B cell (primary cell): ENCODE measurements at regions not wholly inside any gene's neighbourhood (a gene's known extent, or its start where the extent isn't known, plus 50 kb on each side); places are given as distances from the start of the nearest gene placed in this dataset.

Experiments
- ATAC-seq: fragments of 200-7000 bp; cut with Tn5 transposase; one replicate; pipeline ENCODE4 v1.10.0; 2021; ENCODE audit warnings: low read depth, mild to moderate bottlenecking, moderate number of reproducible peaks, moderate library complexity
- CTCF ChIA-PET: fragments of 350-600 bp; sonication (Branson Sonifier 250); formaldehyde crosslinking; loops from one replicate; lab custom pipeline; 2021; ENCODE audit warnings: antibody characterized with exemption, inconsistent platforms; lab: Charles Lee
- POLR2A ChIA-PET: fragments of 350-600 bp; sonication (Branson Sonifier 250); formaldehyde crosslinking; loops from one replicate; lab custom pipeline; 2021; ENCODE audit warnings: antibody characterized with exemption; lab: Charles Lee
- DNase-seq: peaks from one replicate; pipeline ENCODE4 v3.0.0; 2013
- H2AFZ ChIP-seq: 2 replicates; pipeline ENCODE4 v1.6.1; 2012; ENCODE audit warnings: mild to moderate bottlenecking, low read depth, low read length; ENCODE audit not compliant: insufficient read depth, poor library complexity, severe bottlenecking
- H3K27ac ChIP-seq, 2 donors: 1 replicate in 1 of 2; 2 replicates in 1 of 2; pipeline ENCODE4 v1.5.1; 2012 to 2013; ENCODE audit warnings: low read length in 2 of 2, mild to moderate bottlenecking in 2 of 2, moderate library complexity in 1 of 2
- H3K27me3 ChIP-seq, 4 experiments: fragments of 200-600 bp in 1 of 4; sonication (generic) in 1 of 4; replicated peaks in 1 of 4; 1 replicate in 2 of 4; 2 replicates in 2 of 4; pipeline versions ENCODE4 v1.6.1 to v1.7.0; 2013 to 2016; ENCODE audit warnings: low read length in 3 of 4, mild to moderate bottlenecking in 2 of 4, mixed read lengths in 1 of 4, moderate library complexity in 1 of 4; ENCODE audit not compliant: insufficient read depth in 4 of 4, control insufficient read depth in 3 of 4; ENCODE audit errors: control extremely low read depth in 1 of 4
- H3K36me3 ChIP-seq, 2 experiments: replicated peaks in 1 of 2; 1 replicate in 1 of 2; 2 replicates in 1 of 2; pipeline versions ENCODE4 v1.6.1 to v1.7.1; 2013; ENCODE audit warnings: low read length in 1 of 2; ENCODE audit not compliant: insufficient read depth in 2 of 2, control insufficient read depth in 1 of 2; ENCODE audit errors: control extremely low read depth in 1 of 2, extremely low read depth in 1 of 2
- H3K4me1 ChIP-seq, 2 donors: fragments of 200-600 bp in 1 of 2; sonication (generic) in 1 of 2; 1 replicate in 1 of 2; 2 replicates in 1 of 2; pipeline versions ENCODE4 v1.5.1 to v1.6.1; 2013 to 2017; ENCODE audit warnings: low read length in 2 of 2; ENCODE audit not compliant: control insufficient read depth in 2 of 2, insufficient read depth in 2 of 2
- H3K4me2 ChIP-seq: replicated peaks from 2 replicates; pipeline ENCODE3; 2012; ENCODE audit warnings: mild to moderate bottlenecking, low read depth, low read length; ENCODE audit not compliant: poor library complexity, severe bottlenecking
- H3K4me3 ChIP-seq, 5 experiments: fragments of 200-600 bp in 1 of 5; sonication (generic) in 1 of 5; 1 replicate in 3 of 5; 2 replicates in 2 of 5; pipeline versions ENCODE4 v1.5.1 to v1.7.0; 2011 to 2016; ENCODE audit warnings: low read length in 4 of 5, mild to moderate bottlenecking in 4 of 5, low read depth in 2 of 5, control low read depth in 1 of 5, moderate library complexity in 1 of 5; ENCODE audit not compliant: insufficient read depth in 1 of 5; ENCODE audit errors: control extremely low read depth in 1 of 5, extremely low read depth in 1 of 5
- H3K79me2 ChIP-seq: fragments of 200-600 bp; sonication (generic); one replicate; pipeline ENCODE4 v1.6.0; 2016; ENCODE audit warnings: low read length; ENCODE audit not compliant: control insufficient read depth, insufficient read depth
- H3K9ac ChIP-seq: fragments of 200-600 bp; sonication (generic); 2 replicates; pipeline ENCODE4 v1.6.1; 2017; ENCODE audit warnings: mild to moderate bottlenecking, low read length, moderate library complexity
- H3K9me3 ChIP-seq, 3 donors: one replicate each; pipeline versions ENCODE4 v1.6.1 to v1.7.1; 2013; ENCODE audit warnings: low read length in 2 of 3; ENCODE audit not compliant: control insufficient read depth in 2 of 3, insufficient read depth in 1 of 3; ENCODE audit errors: control extremely low read depth in 1 of 3
- H4K20me1 ChIP-seq: 2 replicates; pipeline ENCODE4 v1.6.0; 2012; ENCODE audit warnings: mild to moderate bottlenecking, low read length; ENCODE audit not compliant: insufficient read depth, control insufficient read depth, poor library complexity, severe bottlenecking
- H3K27ac Mint-ChIP-seq: one replicate; pipeline ENCODE4 v1.8.0; 2021; ENCODE audit warnings: mixed read lengths
- H3K27me3 Mint-ChIP-seq: one replicate; pipeline ENCODE4 v1.8.0; 2021; ENCODE audit warnings: mixed read lengths
- H3K4me1 Mint-ChIP-seq: one replicate; pipeline ENCODE4 v1.8.0; 2021; ENCODE audit warnings: mixed read lengths
- H3K4me3 Mint-ChIP-seq: one replicate; pipeline ENCODE4 v1.8.0; 2021; ENCODE audit warnings: mixed read lengths
- H3K9me3 Mint-ChIP-seq: one replicate; pipeline ENCODE4 v1.8.0; 2022; ENCODE audit warnings: mixed read lengths; ENCODE audit not compliant: insufficient read depth
- EZH2 ChIP-seq: IDR thresholded peaks from 2 replicates; pipeline ENCODE4 v1.6.1; 2012; ENCODE audit warnings: borderline replicate concordance, low read depth, mild to moderate bottlenecking, moderate library complexity, low read length; ENCODE audit not compliant: insufficient read depth, poor library complexity, severe bottlenecking
- WGBS: methylation state at CpG from one replicate; pipeline ENCODE4 v1.1.5; 2013; ENCODE audit warnings: missing lambda C conversion rate; ENCODE audit not compliant: insufficient coverage; 5-methylcytosine and 5-hydroxymethylcytosine counted together
- intact Hi-C: fragments of 100-400 bp; cut with micrococcal nuclease; formaldehyde crosslinking; loops from one replicate; pipeline ENCODE4 v1.10.0; 2022
- TF ChIP-seq, protein P1 (sequence below): fragments of 200-600 bp; IDR thresholded peaks from one replicate; pipeline ENCODE4 v1.8.0; 2022; ENCODE audit warnings: antibody characterized with exemption, mild to moderate bottlenecking

DNA sequence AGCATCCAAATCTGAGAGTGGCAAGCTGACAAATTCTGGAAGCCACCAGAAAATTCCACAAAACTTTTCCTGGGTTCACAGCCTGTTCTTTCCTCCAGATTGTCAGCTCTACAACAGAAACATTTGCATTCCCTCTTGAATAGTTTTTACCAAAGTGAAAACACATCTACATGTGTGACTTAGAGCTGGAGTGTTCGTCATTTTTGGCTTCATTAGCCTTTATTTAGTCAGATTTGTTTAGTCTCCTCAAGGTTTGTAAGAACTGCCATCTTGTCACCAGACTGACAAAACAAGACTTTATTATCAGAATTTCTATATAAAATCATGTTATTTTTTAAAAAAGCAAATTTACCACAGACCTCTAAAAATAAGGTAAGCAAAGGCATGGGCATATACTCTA is 347.3 kb downstream of the TRIM36 start:
- POLR2A ChIA-PET: no interaction called here
- no CpG with 5 or more reads among the region's 1 CpG for WGBS

DNA sequence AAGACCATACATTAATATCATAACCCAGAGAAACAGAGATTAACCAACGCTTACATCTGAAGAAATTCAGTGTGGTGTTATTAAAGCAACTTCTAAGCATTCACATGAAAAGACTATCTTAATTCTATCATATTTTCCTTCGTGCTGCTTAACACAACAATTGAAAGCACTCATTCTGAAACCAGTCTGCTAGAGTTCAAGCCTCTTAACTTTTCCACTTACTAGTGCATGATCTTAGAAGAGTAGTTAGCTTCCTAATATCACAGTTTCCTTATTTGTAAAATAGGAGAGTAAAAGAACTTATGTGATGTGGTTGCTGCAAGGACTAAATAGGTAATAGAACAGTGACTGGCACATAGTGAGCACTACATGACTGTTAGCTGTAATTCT is 379.3 kb downstream of the TRIM36 start:
- no peaks in the 10 kb centered on the region for H3K4me1 ChIP-seq
- Mint-ChIP-seq H3K27ac (no peak overlapping the region), H3K9me3 (no peaks in the 10 kb centered on the region), H3K4me1 (no peaks in the 10 kb centered on the region), H3K27me3 (no peaks in the 10 kb centered on the region), H3K4me3 (no peak overlapping the region)
- H3K9ac ChIP-seq: no peak overlapping the region
- POLR2A ChIA-PET: no interaction called here
- no peak for DNase-seq
- H3K4me2 ChIP-seq: no peak overlapping the region
- intact Hi-C loops: no loop called here
- H3K9me3 ChIP-seq: no peaks in the 10 kb centered on the region
- ATAC-seq: no peak
- WGBS: no CpG with 5 or more reads among the region's 2 CpGs
- no peaks in the 10 kb centered on the region for H3K79me2 ChIP-seq
- H3K27me3 ChIP-seq: no peaks in the 10 kb centered on the region
- H3K36me3 ChIP-seq: no peaks in the 10 kb centered on the region
- no peak for TF ChIP-seq EZH2
- CTCF ChIA-PET: no interaction called here
- no peak overlapping the region for H3K27ac ChIP-seq
- H2AFZ ChIP-seq: no peak overlapping the region
- H4K20me1 ChIP-seq: no peaks in the 10 kb centered on the region
- no peak overlapping the region for H3K4me3 ChIP-seq

More for the DNA sequence above, 347.3 kb downstream of the TRIM36 start:
- Histone ChIP-seq H4K20me1 (no peaks in the 10 kb centered on the region), H3K4me2 (no peak overlapping the region), H3K4me1 (no peaks in the 10 kb centered on the region), H3K9me3 (peaks cover 0 to 17% (median 10%) of the 10 kb centered on the region in 3 donors), H3K36me3 (no peaks in the 10 kb centered on the region), H3K9ac (no peak overlapping the region), H3K79me2 (no peaks in the 10 kb centered on the region), H3K4me3 (no peak overlapping the region), H2AFZ (no peak overlapping the region), H3K27ac (no peak overlapping the region), H3K27me3 (no peaks in the 10 kb centered on the region)
- H3K27me3 Mint-ChIP-seq: peaks cover 3% of the 10 kb centered on the region
- CTCF ChIA-PET: no interaction called here
- H3K27ac Mint-ChIP-seq: no peak overlapping the region
- DNase-seq: no peak
- intact Hi-C loops: no loop called here
- H3K4me3 Mint-ChIP-seq: no peak overlapping the region
- ATAC-seq: no peak
- H3K4me1 Mint-ChIP-seq: no peaks in the 10 kb centered on the region
- H3K9me3 Mint-ChIP-seq: no peaks in the 10 kb centered on the region
- TF ChIP-seq, protein P1, sequence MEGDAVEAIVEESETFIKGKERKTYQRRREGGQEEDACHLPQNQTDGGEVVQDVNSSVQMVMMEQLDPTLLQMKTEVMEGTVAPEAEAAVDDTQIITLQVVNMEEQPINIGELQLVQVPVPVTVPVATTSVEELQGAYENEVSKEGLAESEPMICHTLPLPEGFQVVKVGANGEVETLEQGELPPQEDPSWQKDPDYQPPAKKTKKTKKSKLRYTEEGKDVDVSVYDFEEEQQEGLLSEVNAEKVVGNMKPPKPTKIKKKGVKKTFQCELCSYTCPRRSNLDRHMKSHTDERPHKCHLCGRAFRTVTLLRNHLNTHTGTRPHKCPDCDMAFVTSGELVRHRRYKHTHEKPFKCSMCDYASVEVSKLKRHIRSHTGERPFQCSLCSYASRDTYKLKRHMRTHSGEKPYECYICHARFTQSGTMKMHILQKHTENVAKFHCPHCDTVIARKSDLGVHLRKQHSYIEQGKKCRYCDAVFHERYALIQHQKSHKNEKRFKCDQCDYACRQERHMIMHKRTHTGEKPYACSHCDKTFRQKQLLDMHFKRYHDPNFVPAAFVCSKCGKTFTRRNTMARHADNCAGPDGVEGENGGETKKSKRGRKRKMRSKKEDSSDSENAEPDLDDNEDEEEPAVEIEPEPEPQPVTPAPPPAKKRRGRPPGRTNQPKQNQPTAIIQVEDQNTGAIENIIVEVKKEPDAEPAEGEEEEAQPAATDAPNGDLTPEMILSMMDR: no peak
- no peak for TF ChIP-seq EZH2
